Activated CD4-positive, alpha-beta T cell treated with anti-CD3 and anti-CD28 coated beads for 4 hours (primary cell): ENCODE measurements at regions not wholly inside any gene's neighbourhood (a gene's known extent, or its start where the extent isn't known, plus 50 kb on each side); places are given as distances from the start of the nearest gene placed in this dataset.

Source experiments
- DNase-seq, 2 donors: peaks; one replicate each; pipeline ENCODE4 v3.0.0-alpha.2; 2020

- no peak for DNase-seq
Measured at GRCh38 chr20:50314678-50315335, 124.2 kb downstream of the CEBPB start.

DNA sequence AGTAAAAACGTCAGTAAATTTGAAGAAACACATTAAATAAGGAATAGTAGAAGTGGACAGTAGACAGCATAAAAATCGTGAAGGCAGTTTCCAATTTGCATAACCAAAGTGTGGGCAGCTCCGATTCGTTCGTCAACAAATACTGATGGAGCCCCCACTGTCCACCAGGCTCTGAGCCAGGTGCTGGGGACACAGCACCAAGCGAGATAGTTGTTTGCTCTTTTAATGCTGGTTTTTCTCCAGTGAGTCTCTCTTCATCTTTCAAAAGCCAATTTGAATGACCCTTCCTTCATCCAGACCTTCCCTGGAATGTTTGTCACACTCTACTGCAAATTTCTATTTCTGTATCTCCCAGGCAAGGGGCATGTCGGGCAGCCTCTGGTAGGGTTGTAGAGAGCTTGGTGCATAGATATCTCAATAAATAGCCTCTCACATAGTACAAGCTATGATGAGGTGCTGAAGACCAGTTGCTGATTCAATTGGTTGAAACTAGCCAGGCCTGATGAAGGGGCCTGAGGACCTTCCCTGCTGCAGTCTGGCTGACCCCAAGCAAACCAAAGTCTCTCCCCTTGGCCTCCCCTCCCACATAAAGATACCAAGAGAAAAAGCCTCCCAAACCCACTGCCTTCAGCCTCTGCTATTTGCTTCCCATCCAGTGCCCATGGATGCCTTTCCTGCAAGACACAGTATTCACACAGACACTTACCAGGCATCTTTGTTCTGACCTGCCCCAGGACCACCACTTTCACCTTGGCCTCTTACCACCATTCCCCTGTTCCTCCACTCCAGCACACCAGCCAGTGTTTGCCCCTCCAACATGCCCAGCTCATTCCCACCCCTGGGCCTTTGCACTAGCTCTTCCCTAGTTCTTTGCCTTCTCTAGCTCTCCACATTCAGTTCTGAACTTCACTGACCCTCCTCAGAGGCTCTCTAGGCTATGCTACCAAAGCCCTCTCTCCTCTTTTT lies 125.2 kb downstream of the CEBPB start:
- no peak for DNase-seq

DNA sequence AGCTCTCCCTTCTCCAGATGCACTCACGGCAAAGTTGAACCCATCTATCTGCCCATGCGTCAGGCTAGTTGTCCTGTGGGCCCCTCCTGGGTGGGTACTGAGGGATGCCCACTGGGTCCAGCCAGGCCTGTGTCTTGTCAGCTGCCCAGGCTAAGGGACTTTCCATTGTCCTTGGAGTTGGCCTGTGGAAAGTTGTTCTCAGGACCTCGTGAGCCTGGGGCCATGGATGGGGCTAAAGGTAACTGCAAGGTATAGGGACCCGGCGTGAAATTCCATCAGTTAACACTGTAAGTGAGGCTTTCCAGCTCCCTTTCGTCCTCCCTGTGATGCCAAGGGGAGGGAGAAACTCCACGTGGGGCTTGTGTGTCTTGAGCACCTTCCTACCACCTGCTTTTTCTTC lies 126.5 kb downstream of the CEBPB start:
- no peak for DNase-seq

DNA sequence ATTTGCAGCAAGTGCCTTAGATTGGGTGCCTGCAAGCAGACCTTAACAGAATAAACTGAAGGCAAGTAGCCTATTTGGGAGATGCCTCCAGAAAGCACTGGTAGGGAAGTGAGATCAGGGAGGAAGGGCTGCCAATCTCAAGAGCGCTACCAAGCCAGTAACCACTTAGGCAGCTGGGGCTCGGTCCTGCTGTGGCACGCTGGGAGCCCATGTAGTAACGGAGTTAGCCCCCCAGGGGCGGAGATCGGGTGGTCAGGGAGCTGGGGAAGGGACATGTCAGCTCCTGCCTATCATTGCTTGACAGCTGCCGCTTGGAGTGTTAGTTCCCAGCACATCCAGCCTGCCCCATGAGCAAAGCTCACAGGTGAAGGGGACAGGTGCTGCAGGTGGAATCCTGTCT lies 127.0 kb downstream of the CEBPB start:
- no peak for DNase-seq

GRCh38 chr20:50318710-50319109 lies 128.1 kb downstream of the CEBPB start:
- DNase-seq: no peak

DNA sequence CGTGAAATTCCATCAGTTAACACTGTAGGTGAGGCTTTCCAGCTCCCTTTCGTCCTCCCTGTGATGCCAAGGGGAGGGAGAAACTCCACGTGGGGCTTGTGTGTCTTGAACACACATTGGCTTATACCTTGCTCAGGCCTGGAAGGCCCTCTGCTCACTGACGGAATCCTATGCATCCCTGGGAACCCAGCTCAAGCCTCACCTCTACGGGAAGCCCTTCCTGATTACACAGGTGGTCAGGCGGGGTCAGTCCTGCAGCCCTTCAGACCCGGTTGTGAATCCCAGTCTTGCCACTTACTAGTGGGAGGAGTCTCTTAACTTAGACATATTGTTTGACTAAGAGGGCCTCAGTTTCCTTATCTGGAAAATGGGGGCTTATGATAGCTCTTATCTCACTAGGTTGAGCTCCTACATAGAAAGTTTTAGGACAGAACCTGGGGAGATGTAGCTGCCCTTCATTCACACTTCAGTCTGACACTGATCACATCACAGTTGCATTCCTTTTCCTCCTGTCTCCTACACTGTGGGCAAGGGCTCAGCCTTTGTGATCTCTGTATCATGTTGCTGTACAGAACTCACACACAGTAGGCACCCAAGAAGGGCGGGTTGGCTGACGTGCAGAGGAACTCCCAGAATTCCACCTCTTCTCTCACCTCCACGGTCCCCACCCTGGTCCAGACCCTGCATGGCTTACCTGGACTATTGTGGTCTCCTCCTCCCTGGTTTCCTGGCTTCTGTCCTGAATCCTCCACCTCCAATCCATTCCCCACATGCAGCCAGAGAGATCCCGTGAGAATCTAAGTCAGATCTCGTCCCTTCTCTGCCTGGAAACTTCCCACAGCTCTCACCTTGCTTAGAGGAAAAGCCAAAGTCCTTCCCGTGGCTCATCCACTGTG lies 129.6 kb downstream of the CEBPB start:
- no peak for DNase-seq

DNA sequence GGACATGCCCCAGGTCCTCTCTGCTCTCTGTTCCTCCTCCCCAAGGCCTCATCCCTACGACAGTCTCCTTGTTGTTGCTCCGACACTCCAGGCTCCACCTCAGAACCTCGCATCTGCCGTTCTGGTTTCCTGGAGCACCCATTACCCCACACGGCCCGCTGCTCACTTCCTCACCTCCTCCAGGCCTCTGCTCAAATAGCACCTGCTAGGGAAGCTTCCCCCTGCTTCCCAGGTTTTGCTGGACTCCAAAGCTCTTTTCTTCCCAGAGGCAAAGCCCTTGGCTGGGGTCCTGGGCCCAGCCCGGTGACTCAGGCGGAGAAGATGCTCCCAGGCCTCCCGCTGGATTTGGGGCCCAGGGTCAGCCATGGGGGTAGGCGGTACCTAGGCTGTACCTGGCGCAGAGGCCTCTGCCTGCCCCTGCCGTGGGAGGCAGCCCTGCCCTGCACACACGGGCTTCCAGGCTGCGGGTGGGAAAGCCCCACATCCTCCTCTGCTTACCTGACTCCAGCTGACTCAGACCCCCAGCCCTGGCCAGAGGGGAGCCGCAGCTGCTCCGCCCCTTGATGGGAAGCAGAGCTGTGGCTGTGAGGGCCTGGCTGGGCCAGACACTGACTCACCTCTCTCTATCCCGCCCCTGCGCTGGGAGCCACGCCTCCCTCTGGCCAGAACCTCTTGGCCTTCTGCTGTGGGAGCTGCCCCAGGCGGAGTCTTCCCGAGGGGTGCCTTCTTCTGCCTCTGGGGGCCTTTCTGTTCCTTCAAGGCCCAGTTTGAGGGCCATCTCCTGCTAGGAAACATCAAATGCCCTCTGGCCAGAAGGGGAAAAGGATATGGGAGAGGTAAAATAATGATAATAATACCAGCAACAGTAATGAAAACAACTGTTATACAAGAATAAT lies 130.5 kb downstream of the CEBPB start:
- DNase-seq: no peak

- no peak for DNase-seq
Measured at GRCh38 chr20:50321797-50322480, 131.3 kb downstream of the CEBPB start.

DNA sequence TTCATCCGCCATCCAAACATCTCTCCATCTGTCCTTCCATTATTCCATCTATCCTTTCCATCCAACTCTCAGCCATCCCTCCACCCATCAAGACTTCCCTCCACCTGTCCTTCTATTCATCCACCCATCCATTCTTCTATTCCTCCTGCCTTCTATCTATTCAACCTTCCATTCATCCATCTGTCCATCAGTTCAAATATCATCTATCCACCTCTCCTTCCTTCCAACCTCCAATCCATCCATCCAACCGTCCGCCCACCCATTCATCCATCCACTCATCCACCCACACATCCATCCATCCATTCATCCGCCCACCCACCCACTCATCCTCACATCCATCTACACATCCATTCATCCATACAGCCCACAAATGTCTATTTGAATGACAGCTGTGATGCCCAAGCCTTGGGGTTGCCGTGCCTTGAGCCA lies 132.1 kb downstream of the CEBPB start:
- no peak for DNase-seq

DNA sequence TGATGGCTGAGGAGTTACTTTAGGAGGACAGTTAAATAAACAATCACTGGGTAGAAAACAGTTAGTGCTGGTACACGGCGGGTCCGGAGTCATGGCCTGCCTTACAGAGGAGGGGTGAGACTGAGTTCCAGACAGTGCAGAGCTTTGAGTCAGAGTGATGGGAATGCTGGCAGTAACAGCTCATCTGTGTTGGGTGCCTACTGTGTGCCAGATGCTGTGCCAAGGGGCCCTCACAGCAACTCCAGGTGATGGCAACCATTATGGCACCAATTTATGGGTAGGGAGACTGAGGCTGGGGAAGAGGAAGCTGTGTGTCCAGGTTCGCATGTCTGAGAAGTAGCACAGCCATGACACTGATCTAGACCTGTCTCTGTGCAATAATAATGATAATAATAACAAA lies 132.6 kb downstream of the CEBPB start:
- DNase-seq: no peak

DNA sequence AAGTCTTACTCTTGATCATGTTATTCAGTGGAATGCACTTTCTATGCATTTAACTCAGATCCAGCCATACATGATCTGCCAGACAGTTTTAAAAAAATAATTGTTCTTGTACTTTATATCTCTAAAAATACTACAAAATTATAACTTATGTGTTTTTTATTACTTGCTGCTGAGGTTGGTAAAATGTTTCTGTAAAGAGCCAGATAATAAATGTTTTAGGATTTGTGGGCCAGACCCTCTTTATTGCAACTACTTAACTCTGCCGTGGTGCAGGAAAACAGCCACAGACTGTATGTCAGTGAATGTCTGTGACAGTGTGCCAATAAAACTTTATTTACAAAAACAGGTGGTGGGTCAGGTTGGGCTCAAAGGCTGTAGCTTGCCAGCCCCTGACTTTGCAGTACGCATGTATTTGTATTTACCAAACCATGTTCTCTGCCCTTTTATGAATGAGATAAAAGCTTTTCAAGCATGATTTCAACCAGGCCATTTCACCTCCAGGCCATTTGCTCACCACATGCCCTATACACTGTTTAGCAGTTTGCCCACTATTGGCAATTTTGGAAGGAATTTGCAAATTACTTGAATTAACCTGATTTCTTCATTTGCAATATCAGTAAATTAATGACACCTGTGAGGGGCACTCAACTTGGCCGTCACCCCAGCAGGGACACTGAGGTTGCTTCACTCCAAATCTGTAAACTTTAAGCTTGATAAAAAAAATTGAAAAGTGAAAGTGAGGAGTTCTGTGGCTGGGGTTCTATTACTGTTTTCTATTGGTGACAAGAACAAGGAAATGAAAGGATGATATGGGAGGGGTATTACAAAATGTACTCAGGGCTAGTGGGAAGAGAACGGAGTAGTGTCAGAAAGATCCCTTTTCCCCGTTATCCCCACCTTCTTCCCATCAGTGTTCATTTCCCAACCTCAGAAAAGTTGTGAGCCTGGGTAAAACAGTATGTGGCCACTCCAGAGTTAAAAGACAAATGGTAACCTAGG lies 133.4 kb downstream of the CEBPB start:
- DNase-seq: no peak

- DNase-seq: no peak
Measured at GRCh38 chr20:50325215-50325614, 134.6 kb downstream of the CEBPB start.

GRCh38 chr20:50325651-50326050 lies 135.0 kb downstream of the CEBPB start:
- no peak for DNase-seq

DNA sequence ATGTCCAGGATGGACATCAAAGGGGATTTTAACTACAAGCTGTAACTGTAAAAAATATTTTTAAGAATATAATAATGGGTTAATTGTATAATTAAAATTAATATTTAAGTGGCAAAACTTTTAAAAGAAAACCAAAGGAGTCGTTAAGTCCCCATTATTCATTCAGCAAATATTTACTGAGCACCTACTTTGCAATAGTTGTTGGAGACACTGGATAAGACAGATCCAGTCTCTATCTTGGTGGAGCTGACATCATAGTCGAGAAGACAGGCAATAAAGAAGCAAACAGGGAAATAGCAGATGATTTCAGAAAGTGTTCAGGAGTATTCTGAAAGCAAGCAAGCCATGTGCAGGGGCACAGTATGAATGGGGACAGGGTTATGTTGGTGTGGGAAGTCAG lies 137.0 kb downstream of the CEBPB start:
- no peak for DNase-seq

- DNase-seq: no peak
Measured at GRCh38 chr20:50328222-50328979, 137.8 kb downstream of the CEBPB start.

DNA sequence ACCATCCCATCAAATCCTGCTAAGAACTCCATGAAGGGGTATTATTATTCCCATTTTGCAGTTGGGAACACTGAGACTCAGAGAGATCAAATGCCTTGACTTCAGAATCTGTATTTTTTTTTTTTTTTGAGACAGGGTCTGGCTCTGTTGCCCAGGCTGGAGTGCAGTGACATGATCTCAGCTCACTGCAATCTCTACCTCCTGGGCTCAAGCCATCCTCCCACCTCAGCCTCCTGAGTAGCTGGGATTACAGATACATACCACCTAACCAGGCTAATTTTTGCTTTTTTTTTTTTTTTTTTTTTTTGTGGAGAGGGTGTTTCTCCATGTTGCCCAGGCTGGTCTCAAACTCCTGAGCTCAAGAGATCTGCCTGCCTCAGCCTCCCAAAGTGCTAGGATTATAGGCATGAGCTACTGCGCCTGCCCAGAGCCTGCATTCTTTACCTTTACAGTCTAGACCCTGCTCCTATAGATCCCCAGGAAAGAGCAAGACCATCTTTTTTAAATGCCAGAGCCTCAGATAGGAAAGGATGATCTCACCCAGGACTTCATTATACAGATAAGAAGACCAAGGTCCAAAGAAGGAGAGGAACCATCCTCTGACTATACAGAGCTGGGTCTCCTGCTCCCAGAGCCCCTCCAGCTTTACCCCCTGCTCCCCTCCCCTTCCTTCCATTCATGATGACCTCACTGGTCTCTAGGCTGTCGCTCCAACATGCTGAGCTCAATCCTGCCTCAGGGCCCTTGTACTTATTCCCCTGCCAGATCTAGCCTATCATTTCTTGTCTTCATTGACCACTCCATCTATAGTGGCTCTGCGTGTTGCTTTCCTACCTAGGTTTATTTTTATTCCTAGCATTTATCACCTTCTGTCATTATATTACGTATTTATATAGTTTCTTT lies 138.6 kb downstream of the CEBPB start:
- DNase-seq: no peak

DNA sequence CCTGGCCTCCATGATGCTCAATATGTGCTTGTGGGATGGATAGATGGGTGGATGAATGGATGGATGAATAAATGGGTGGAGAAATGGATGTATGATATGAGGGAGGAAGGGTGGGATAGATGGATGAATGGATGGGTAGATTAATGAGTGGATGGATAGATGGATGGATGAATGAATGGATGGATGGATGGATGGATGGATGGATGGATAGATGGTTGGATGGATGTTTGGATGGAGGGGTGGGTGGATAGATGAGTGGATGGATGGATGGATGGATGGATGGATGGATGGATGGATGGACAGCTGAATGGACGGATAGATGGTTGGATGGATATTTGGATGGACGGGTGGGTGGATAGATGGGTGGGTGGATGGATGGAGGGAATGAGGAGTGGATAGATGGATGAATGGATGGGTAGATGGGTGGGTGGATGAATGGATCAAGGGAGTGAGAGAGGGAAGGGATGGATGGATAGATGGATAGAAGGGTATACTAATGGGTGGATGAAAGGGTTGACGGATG lies 139.4 kb downstream of the CEBPB start:
- no peak for DNase-seq
